Natural killer cell (primary cell): ENCODE measurements at regions not wholly inside any gene's neighbourhood (a gene's known extent, or its start where the extent isn't known, plus 50 kb on each side); places are given as distances from the start of the nearest gene placed in this dataset.

ENCODE experiments used
- ATAC-seq, 3 donors: fragments of 150-1000 bp in 2 of 3; fragments of 200-7000 bp in 1 of 3; cut with Tn5 transposase; 1 replicate in 1 of 3; 2 replicates in 2 of 3; pipeline ENCODE4 v1.10.0; 2021; ENCODE audit warnings: mild to moderate bottlenecking in 2 of 3, moderate library complexity in 2 of 3
- DNase-seq, 2 donors: peaks; one replicate each; pipeline versions ENCODE4 v3.0.0 to v3.0.0-alpha.2; 2013 to 2021; ENCODE audit warnings: mixed read lengths in 1 of 2
- H3K27ac ChIP-seq: one replicate; pipeline ENCODE4 v1.5.1; 2013; ENCODE audit warnings: mild to moderate bottlenecking, low read length
- H3K27me3 ChIP-seq: one replicate; pipeline ENCODE4 v1.6.1; 2013; ENCODE audit warnings: low read length; ENCODE audit not compliant: control insufficient read depth, insufficient read depth
- H3K36me3 ChIP-seq: one replicate; pipeline ENCODE4 v1.6.1; 2013; ENCODE audit warnings: low read length; ENCODE audit not compliant: control insufficient read depth, insufficient read depth
- H3K4me1 ChIP-seq: one replicate; pipeline ENCODE4 v1.6.1; 2013; ENCODE audit warnings: low read length; ENCODE audit not compliant: control insufficient read depth, insufficient read depth
- H3K4me3 ChIP-seq: one replicate; pipeline ENCODE4 v1.5.1; 2013; ENCODE audit warnings: low read length
- H3K9me3 ChIP-seq: one replicate; pipeline ENCODE4 v1.6.1; 2013; ENCODE audit warnings: low read length; ENCODE audit not compliant: control insufficient read depth, insufficient read depth
- H3K27ac Mint-ChIP-seq, 2 donors: one replicate each; pipeline ENCODE4 v1.8.0; 2022; ENCODE audit warnings: mild to moderate bottlenecking in 2 of 2, mixed read lengths in 2 of 2, moderate library complexity in 1 of 2
- H3K27me3 Mint-ChIP-seq, 2 donors: one replicate each; pipeline ENCODE4 v1.8.0; 2022; ENCODE audit warnings: low read depth in 2 of 2, mixed read lengths in 2 of 2
- H3K36me3 Mint-ChIP-seq: one replicate; pipeline ENCODE4 v1.8.0; 2022; ENCODE audit warnings: mixed read lengths
- H3K4me1 Mint-ChIP-seq, 2 donors: one replicate each; pipeline ENCODE4 v1.8.0; 2022; ENCODE audit warnings: mixed read lengths in 2 of 2
- H3K4me3 Mint-ChIP-seq: one replicate; pipeline ENCODE4 v1.8.0; 2022; ENCODE audit warnings: mild to moderate bottlenecking, moderate library complexity, mixed read lengths
- H3K9me3 Mint-ChIP-seq, 2 donors: one replicate each; pipeline ENCODE4 v1.8.0; 2022; ENCODE audit warnings: mixed read lengths in 2 of 2
- CTCF ChIP-seq: fragments of 200-600 bp; IDR thresholded peaks from one replicate; pipeline ENCODE4 v1.8.0; 2022; ENCODE audit warnings: antibody characterized with exemption
- WGBS: methylation state at CpG from one replicate; pipeline ENCODE4 v1.1.7; 2013; ENCODE audit warnings: missing lambda C conversion rate; ENCODE audit not compliant: insufficient coverage; 5-methylcytosine and 5-hydroxymethylcytosine counted together
- intact Hi-C: fragments of 100-400 bp; cut with micrococcal nuclease; formaldehyde crosslinking; loops from one replicate; pipeline ENCODE4 v1.14.2; 2022

GRCh38 chr7:82542665-82543064 lies 99.1 kb upstream of the CACNA2D1 start:
- TF ChIP-seq CTCF: no peak
- H3K4me3 Mint-ChIP-seq: no peak overlapping the region
- intact Hi-C loops: no loop called here

GRCh38 chr7:82539969-82540368 lies 96.4 kb upstream of the CACNA2D1 start:
- H3K27me3 Mint-ChIP-seq: no peaks in the 10 kb centered on the region
- ATAC-seq (no peak), DNase-seq (no peak)
- H3K36me3 Mint-ChIP-seq: no peaks in the 10 kb centered on the region
- intact Hi-C loops: no loop called here
- no peaks in the 10 kb centered on the region for H3K4me1 Mint-ChIP-seq
- no peak overlapping the region for H3K4me3 Mint-ChIP-seq
- no peak for TF ChIP-seq CTCF
- H3K9me3 Mint-ChIP-seq: peaks cover 2 to 4% of the 10 kb centered on the region in 2 donors
- H3K27ac ChIP-seq: no peak overlapping the region
- H3K27me3 ChIP-seq: no peaks in the 10 kb centered on the region
- H3K36me3 ChIP-seq: no peaks in the 10 kb centered on the region
- H3K4me1 ChIP-seq: no peaks in the 10 kb centered on the region
- 98% methylated on average over 5 of the region's 6 CpGs for whole genome bisulfite sequencing
- no peak overlapping the region for H3K4me3 ChIP-seq
- H3K27ac Mint-ChIP-seq: no peak overlapping the region
- H3K9me3 ChIP-seq: no peaks in the 10 kb centered on the region

More at GRCh38 chr7:82542665-82543064, 99.1 kb upstream of the CACNA2D1 start:
- Mint-ChIP-seq H3K4me1 (no peaks in the 10 kb centered on the region), H3K36me3 (no peaks in the 10 kb centered on the region), H3K27ac (no peak overlapping the region), H3K27me3 (no peaks in the 10 kb centered on the region), H3K9me3 (peaks cover 2% of the 10 kb centered on the region in 2 donors)
- H3K27me3 ChIP-seq: no peaks in the 10 kb centered on the region
- no peaks in the 10 kb centered on the region for H3K9me3 ChIP-seq
- ATAC-seq (no peak), DNase-seq (no peak)
- WGBS: no CpG with 5 or more reads among the region's 2 CpGs
- no peaks in the 10 kb centered on the region for H3K36me3 ChIP-seq
- H3K4me1 ChIP-seq: no peaks in the 10 kb centered on the region
- no peak overlapping the region for H3K4me3 ChIP-seq
- H3K27ac ChIP-seq: no peak overlapping the region

- no peaks in the 10 kb centered on the region for H3K36me3 ChIP-seq
- H3K36me3 Mint-ChIP-seq: no peaks in the 10 kb centered on the region
- intact Hi-C loops: no loop called here
- no peaks in the 10 kb centered on the region for H3K27me3 ChIP-seq
- no peak overlapping the region for H3K4me3 Mint-ChIP-seq
- no peak overlapping the region for H3K4me3 ChIP-seq
- H3K9me3 Mint-ChIP-seq: peaks cover 4% of the 10 kb centered on the region in 2 donors
- no peaks in the 10 kb centered on the region for H3K27me3 Mint-ChIP-seq
- DNase-seq (no peak), ATAC-seq (no peak)
- WGBS: 69% methylated on average over 1 of the region's 1 CpG
- no peaks in the 10 kb centered on the region for H3K4me1 Mint-ChIP-seq
- H3K9me3 ChIP-seq: no peaks in the 10 kb centered on the region
- no peak for TF ChIP-seq CTCF
- H3K27ac Mint-ChIP-seq: no peak overlapping the region
- H3K27ac ChIP-seq: no peak overlapping the region
- no peaks in the 10 kb centered on the region for H3K4me1 ChIP-seq
Observed at GRCh38 chr7:82534684-82535083, 91.1 kb upstream of the CACNA2D1 start.

GRCh38 chr7:82530361-82530760 lies 86.8 kb upstream of the CACNA2D1 start:
- Mint-ChIP-seq H3K4me1 (no peaks in the 10 kb centered on the region), H3K9me3 (peaks cover 2 to 4% of the 10 kb centered on the region in 2 donors), H3K27me3 (no peaks in the 10 kb centered on the region), H3K36me3 (no peaks in the 10 kb centered on the region), H3K4me3 (no peak overlapping the region), H3K27ac (no peak overlapping the region)
- Histone ChIP-seq H3K4me1 (no peaks in the 10 kb centered on the region), H3K27ac (no peak overlapping the region), H3K36me3 (no peaks in the 10 kb centered on the region), H3K27me3 (no peaks in the 10 kb centered on the region), H3K4me3 (no peak overlapping the region), H3K9me3 (no peaks in the 10 kb centered on the region)
- DNase-seq (no peak), ATAC-seq (no peak)
- WGBS: 70% methylated on average over 5 of the region's 5 CpGs
- intact Hi-C loops: no loop called here
- no peak for TF ChIP-seq CTCF
